OCI-LY7 (cell line): ENCODE measurements at regions not wholly inside any gene's neighbourhood (a gene's known extent, or its start where the extent isn't known, plus 50 kb on each side); places are given as distances from the start of the nearest gene placed in this dataset.
A peak's percentile ranks its signal among the peaks of the same experiment; 100 is the strongest.

Experiments
- BruUV-seq: library from RNA; stranded (reverse); fragments of 400-500 nt; replicated peaks from 2 replicates; lab custom pipeline; 2021; lab: Mats Ljungman, UMichigan
- CTCF ChIA-PET: fragments of 300-600 bp; sonication (Branson Sonifier 250); formaldehyde crosslinking; loops from one replicate; lab custom pipeline; 2022; ENCODE audit warnings: antibody characterized with exemption; ENCODE audit not compliant: unreplicated experiment; lab: Charles Lee
- POLR2A ChIA-PET: fragments of 300-600 bp; sonication (Branson Sonifier 250); formaldehyde crosslinking; loops from one replicate; lab custom pipeline; 2022; ENCODE audit warnings: antibody characterized with exemption; lab: Charles Lee
- DNase-seq: peaks from one replicate; pipeline ENCODE4 v3.0.0-alpha.2; 2015; ENCODE audit warnings: low spot score
- H2AFZ ChIP-seq: fragments of 200-600 bp; sonication (generic), shearing (Covaris generic); 2 replicates; pipeline ENCODE4 v1.6.1; 2014; ENCODE audit warnings: mild to moderate bottlenecking, antibody characterized with exemption, low read length, moderate library complexity
- H3K27ac ChIP-seq: fragments of 200-600 bp; sonication (generic); 2 replicates; pipeline ENCODE4 v1.5.1; 2014; ENCODE audit warnings: mixed run types, low read depth, mild to moderate bottlenecking, moderate library complexity, low read length, inconsistent platforms; ENCODE audit not compliant: poor library complexity, severe bottlenecking
- H3K36me3 ChIP-seq: fragments of 200-600 bp; sonication (generic); 2 replicates; pipeline ENCODE4 v1.6.1; 2014; ENCODE audit warnings: mild to moderate bottlenecking, antibody characterized with exemption, low read length, moderate library complexity, mixed read lengths; ENCODE audit not compliant: insufficient read depth
- H3K4me1 ChIP-seq: fragments of 200-600 bp; sonication (generic); 2 replicates; pipeline ENCODE4 v1.5.1; 2014; ENCODE audit warnings: mild to moderate bottlenecking, low read length; ENCODE audit not compliant: insufficient read depth, poor library complexity, severe bottlenecking
- H3K4me2 ChIP-seq: fragments of 200-600 bp; sonication (generic); 2 replicates; pipeline ENCODE4 v1.6.1; 2014; ENCODE audit warnings: mild to moderate bottlenecking, low read length
- H3K4me3 ChIP-seq: fragments of 200-600 bp; sonication (generic); 2 replicates; pipeline ENCODE4 v1.5.1; 2014; ENCODE audit warnings: mild to moderate bottlenecking, low read depth, low read length; ENCODE audit not compliant: poor library complexity, severe bottlenecking
- H3K79me2 ChIP-seq: fragments of 200-600 bp; sonication (generic); 2 replicates; pipeline ENCODE4 v1.6.1; 2016; ENCODE audit warnings: low read depth, mild to moderate bottlenecking, low read length, moderate library complexity, mixed read lengths; ENCODE audit not compliant: insufficient read depth
- H3K9me2 ChIP-seq: fragments of 200-600 bp; sonication (generic); 2 replicates; pipeline ENCODE4 v1.6.1; 2016; ENCODE audit warnings: mild to moderate bottlenecking, low read length, mixed read lengths; ENCODE audit not compliant: insufficient read depth
- H3K9me3 ChIP-seq: fragments of 200-600 bp; sonication (generic); 2 replicates; pipeline ENCODE4 v1.6.1; 2014; ENCODE audit warnings: mild to moderate bottlenecking, mixed run types, low read length, mixed read lengths
- H4K20me1 ChIP-seq: fragments of 200-600 bp; sonication (generic); 2 replicates; pipeline ENCODE4 v1.6.1; 2014; ENCODE audit warnings: mild to moderate bottlenecking, antibody characterized with exemption, low read length, moderate library complexity, mixed read lengths; ENCODE audit not compliant: insufficient read depth
- EZH2phosphoT487 ChIP-seq: fragments of 200-600 bp; sonication (generic); IDR thresholded peaks from 2 replicates; pipeline ENCODE4 v1.6.1; 2018; ENCODE audit warnings: low read depth, borderline replicate concordance, mild to moderate bottlenecking, mixed run types, antibody characterized with exemption, low read length, moderate library complexity, mixed read lengths
- intact Hi-C: fragments of 100-400 bp; cut with micrococcal nuclease; formaldehyde crosslinking; loops from one replicate; pipeline ENCODE4 v1.10.0; 2022; ENCODE audit not compliant: unreplicated experiment
- TF ChIP-seq, protein P1 (sequence below): fragments of 200-600 bp; sonication (generic); conservative IDR thresholded peaks from 2 replicates; pipeline ENCODE4 v1.5.1; 2014; ENCODE audit warnings: mild to moderate bottlenecking, antibody characterized with exemption, low read length, moderate library complexity, mixed read lengths

GRCh38 chr14:25833341-25834126 is 764.3 kb downstream of the NOVA1 start:
- DNase-seq, result peak; percentile 10
- no peak overlapping the region for H3K27ac ChIP-seq
- H3K4me3 ChIP-seq, result no peak overlapping the region
- no peaks in the 10 kb centered on the region for H3K79me2 ChIP-seq
- H3K4me1 ChIP-seq, result no peaks in the 10 kb centered on the region
- H2AFZ ChIP-seq, result no peak overlapping the region
- no peaks in the 10 kb centered on the region for H3K9me2 ChIP-seq
- intact Hi-C loops, result no loop called here
- TF ChIP-seq, protein P1, sequence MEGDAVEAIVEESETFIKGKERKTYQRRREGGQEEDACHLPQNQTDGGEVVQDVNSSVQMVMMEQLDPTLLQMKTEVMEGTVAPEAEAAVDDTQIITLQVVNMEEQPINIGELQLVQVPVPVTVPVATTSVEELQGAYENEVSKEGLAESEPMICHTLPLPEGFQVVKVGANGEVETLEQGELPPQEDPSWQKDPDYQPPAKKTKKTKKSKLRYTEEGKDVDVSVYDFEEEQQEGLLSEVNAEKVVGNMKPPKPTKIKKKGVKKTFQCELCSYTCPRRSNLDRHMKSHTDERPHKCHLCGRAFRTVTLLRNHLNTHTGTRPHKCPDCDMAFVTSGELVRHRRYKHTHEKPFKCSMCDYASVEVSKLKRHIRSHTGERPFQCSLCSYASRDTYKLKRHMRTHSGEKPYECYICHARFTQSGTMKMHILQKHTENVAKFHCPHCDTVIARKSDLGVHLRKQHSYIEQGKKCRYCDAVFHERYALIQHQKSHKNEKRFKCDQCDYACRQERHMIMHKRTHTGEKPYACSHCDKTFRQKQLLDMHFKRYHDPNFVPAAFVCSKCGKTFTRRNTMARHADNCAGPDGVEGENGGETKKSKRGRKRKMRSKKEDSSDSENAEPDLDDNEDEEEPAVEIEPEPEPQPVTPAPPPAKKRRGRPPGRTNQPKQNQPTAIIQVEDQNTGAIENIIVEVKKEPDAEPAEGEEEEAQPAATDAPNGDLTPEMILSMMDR, result peak; percentile 65
- TF ChIP-seq EZH2phosphoT487, result no peak
- H4K20me1 ChIP-seq, result no peaks in the 10 kb centered on the region
- H3K36me3 ChIP-seq, result no peaks in the 10 kb centered on the region
- ChIA-PET POLR2A (interaction anchor here (0.5 to 0.7 kb wide), 2 partner anchors 92 to 1005 kb away, joined by 3 read pairs; no protein-coding TSS in a partner anchor), CTCF (no interaction called here)
- no peaks in the 10 kb centered on the region for H3K9me3 ChIP-seq
- H3K4me2 ChIP-seq, result no peak overlapping the region
- no TSS peak for BruUV-seq

DNA sequence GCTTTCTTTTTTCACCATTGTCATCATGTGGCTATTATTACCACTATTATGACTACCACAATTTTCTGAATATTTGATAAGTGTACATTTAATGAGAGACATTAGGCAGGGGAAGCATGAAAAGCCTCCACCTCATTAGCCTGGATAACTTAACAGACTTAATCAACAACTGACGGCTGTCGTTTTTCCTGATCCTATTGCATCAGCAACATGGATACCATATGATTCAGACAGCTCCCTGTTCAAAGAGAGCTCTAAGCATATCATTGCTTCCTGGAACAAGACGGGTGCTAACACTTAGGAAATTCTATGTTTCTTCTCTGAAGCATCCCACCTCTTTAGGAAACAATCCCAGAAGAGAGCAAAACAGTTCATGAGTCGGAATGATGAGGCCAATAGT is 765.2 kb downstream of the NOVA1 start:
- no peaks in the 10 kb centered on the region for H3K36me3 ChIP-seq
- ChIA-PET POLR2A (no interaction called here), CTCF (no interaction called here)
- no peak for TF ChIP-seq EZH2phosphoT487
- TF ChIP-seq, protein P1, result no peak
- H3K27ac ChIP-seq, result no peak overlapping the region
- H3K9me2 ChIP-seq, result no peaks in the 10 kb centered on the region
- intact Hi-C loops, result no loop called here
- no TSS peak for BruUV-seq
- no peaks in the 10 kb centered on the region for H3K4me1 ChIP-seq
- no peaks in the 10 kb centered on the region for H4K20me1 ChIP-seq
- H3K4me3 ChIP-seq, result no peak overlapping the region
- no peak overlapping the region for H3K4me2 ChIP-seq
- H3K79me2 ChIP-seq, result no peaks in the 10 kb centered on the region
- H2AFZ ChIP-seq, result no peak overlapping the region
- no peaks in the 10 kb centered on the region for H3K9me3 ChIP-seq
- DNase-seq, result no peak

- no peaks in the 10 kb centered on the region for H3K79me2 ChIP-seq
- H3K4me3 ChIP-seq, result no peak overlapping the region
- H3K27ac ChIP-seq, result no peak overlapping the region
- no peak overlapping the region for H2AFZ ChIP-seq
- no peaks in the 10 kb centered on the region for H3K9me2 ChIP-seq
- intact Hi-C loops, result no loop called here
- no peak overlapping the region for H3K4me2 ChIP-seq
- no peaks in the 10 kb centered on the region for H3K9me3 ChIP-seq
- H3K4me1 ChIP-seq, result no peaks in the 10 kb centered on the region
- no peaks in the 10 kb centered on the region for H3K36me3 ChIP-seq
- no TSS peak for BruUV-seq
- CTCF ChIA-PET, result no interaction called here
- TF ChIP-seq, protein P1, result no peak
- TF ChIP-seq EZH2phosphoT487, result no peak
- POLR2A ChIA-PET, result no interaction called here
- H4K20me1 ChIP-seq, result no peaks in the 10 kb centered on the region
- no peak for DNase-seq
Observed at GRCh38 chr14:25828562-25828961, 769.3 kb downstream of the NOVA1 start.
